ENCODE measurements at regions not wholly inside any gene's neighbourhood (a gene's known extent, or its start where the extent isn't known, plus 50 kb on each side); places are given as distances from the start of the nearest gene placed in this dataset.

DNA sequence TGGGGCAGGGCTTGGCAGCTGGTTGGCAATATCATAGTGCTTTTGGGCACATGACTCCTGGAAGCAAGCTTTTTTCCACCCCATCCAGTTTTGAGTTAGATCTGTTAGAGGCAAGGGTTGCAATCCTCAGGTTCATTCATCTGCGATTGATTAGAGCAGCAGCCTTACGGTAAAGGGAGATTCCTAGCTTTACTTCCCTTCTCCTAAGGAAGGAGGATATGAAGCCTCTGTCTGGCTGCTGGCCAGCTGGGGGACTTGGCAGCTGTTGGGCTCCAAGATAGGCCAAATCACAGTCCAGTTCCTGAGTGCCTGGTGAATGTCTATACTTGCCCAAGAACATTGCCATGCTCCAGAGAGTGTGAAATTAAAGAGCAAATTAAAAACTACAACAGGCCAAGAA is 113.4 kb upstream of the CCNH start:
- TF ChIP-seq KDM1A (IDR thresholded peaks at IDR 0.05) (no peak), ZNF766 (CRISPR knock-in tag; conservative IDR thresholded peaks at IDR 0.05) (no peak), MYC (IDR thresholded peaks at IDR 0.05; ENCODE audit: low read depth, low read length) (no peak), MYC (CRISPR knock-in tag; IDR thresholded peaks at IDR 0.05; ENCODE audit: borderline replicate concordance, low read depth) (no peak), EP300 (IDR thresholded peaks at IDR 0.05; ENCODE audit: low read length) (no peak), KAT7 (CRISPR knock-in tag; IDR thresholded peaks at IDR 0.05; ENCODE audit: borderline replicate concordance) (no peak), STAT5A (IDR thresholded peaks at IDR 0.05; ENCODE audit: borderline replicate concordance, low read length) (no peak), FOXJ3 (CRISPR knock-in tag; IDR thresholded peaks at IDR 0.05) (no peak), YY1 (IDR thresholded peaks at IDR 0.05; ENCODE audit: borderline replicate concordance in 1 of 3, control insufficient read depth in 1 of 3, extremely low read depth in 1 of 3, insufficient read depth in 3 of 3, insufficient read length in 1 of 3, insufficient replicate concordance in 2 of 3, low read depth in 1 of 3, low read length in 2 of 3) (no peak)
- TF ChIP-seq, protein P1, sequence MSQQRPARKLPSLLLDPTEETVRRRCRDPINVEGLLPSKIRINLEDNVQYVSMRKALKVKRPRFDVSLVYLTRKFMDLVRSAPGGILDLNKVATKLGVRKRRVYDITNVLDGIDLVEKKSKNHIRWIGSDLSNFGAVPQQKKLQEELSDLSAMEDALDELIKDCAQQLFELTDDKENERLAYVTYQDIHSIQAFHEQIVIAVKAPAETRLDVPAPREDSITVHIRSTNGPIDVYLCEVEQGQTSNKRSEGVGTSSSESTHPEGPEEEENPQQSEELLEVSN (IDR thresholded peaks at IDR 0.05; ENCODE audit: borderline replicate concordance in 1 of 2, extremely low read depth in 1 of 2, insufficient read depth in 1 of 2, insufficient read length in 1 of 2, low read depth in 1 of 2, low read length in 1 of 2, poor library complexity in 1 of 2, severe bottlenecking in 1 of 2) = no peak
- TF ChIP-seq, protein P2, sequence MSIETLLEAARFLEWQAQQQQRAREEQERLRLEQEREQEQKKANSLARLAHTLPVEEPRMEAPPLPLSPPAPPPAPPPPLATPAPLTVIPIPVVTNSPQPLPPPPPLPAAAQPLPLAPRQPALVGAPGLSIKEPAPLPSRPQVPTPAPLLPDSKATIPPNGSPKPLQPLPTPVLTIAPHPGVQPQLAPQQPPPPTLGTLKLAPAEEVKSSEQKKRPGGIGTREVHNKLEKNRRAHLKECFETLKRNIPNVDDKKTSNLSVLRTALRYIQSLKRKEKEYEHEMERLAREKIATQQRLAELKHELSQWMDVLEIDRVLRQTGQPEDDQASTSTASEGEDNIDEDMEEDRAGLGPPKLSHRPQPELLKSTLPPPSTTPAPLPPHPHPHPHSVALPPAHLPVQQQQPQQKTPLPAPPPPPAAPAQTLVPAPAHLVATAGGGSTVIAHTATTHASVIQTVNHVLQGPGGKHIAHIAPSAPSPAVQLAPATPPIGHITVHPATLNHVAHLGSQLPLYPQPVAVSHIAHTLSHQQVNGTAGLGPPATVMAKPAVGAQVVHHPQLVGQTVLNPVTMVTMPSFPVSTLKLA (conservative IDR thresholded peaks at IDR 0.05) = no peak
- TF ChIP-seq, protein P3, sequence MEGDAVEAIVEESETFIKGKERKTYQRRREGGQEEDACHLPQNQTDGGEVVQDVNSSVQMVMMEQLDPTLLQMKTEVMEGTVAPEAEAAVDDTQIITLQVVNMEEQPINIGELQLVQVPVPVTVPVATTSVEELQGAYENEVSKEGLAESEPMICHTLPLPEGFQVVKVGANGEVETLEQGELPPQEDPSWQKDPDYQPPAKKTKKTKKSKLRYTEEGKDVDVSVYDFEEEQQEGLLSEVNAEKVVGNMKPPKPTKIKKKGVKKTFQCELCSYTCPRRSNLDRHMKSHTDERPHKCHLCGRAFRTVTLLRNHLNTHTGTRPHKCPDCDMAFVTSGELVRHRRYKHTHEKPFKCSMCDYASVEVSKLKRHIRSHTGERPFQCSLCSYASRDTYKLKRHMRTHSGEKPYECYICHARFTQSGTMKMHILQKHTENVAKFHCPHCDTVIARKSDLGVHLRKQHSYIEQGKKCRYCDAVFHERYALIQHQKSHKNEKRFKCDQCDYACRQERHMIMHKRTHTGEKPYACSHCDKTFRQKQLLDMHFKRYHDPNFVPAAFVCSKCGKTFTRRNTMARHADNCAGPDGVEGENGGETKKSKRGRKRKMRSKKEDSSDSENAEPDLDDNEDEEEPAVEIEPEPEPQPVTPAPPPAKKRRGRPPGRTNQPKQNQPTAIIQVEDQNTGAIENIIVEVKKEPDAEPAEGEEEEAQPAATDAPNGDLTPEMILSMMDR (IDR thresholded peaks at IDR 0.05 in 2 of 3, conservative IDR thresholded peaks at IDR 0.05 in 1 of 3; ENCODE audit: insufficient read depth in 2 of 3, low read depth in 1 of 3, low read length in 3 of 3) = no peak
- TF ChIP-seq, protein P4, sequence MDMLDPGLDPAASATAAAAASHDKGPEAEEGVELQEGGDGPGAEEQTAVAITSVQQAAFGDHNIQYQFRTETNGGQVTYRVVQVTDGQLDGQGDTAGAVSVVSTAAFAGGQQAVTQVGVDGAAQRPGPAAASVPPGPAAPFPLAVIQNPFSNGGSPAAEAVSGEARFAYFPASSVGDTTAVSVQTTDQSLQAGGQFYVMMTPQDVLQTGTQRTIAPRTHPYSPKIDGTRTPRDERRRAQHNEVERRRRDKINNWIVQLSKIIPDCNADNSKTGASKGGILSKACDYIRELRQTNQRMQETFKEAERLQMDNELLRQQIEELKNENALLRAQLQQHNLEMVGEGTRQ (CRISPR knock-in tag; IDR thresholded peaks at IDR 0.05) = no peak
- TF ChIP-seq, protein P5, sequence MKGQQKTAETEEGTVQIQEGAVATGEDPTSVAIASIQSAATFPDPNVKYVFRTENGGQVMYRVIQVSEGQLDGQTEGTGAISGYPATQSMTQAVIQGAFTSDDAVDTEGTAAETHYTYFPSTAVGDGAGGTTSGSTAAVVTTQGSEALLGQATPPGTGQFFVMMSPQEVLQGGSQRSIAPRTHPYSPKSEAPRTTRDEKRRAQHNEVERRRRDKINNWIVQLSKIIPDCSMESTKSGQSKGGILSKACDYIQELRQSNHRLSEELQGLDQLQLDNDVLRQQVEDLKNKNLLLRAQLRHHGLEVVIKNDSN (CRISPR knock-in tag; IDR thresholded peaks at IDR 0.05) = no peak

All from K562 (cell line).